ENCODE measurements at regions not wholly inside any gene's neighbourhood (a gene's known extent, or its start where the extent isn't known, plus 50 kb on each side); places are given as distances from the start of the nearest gene placed in this dataset.

DNA sequence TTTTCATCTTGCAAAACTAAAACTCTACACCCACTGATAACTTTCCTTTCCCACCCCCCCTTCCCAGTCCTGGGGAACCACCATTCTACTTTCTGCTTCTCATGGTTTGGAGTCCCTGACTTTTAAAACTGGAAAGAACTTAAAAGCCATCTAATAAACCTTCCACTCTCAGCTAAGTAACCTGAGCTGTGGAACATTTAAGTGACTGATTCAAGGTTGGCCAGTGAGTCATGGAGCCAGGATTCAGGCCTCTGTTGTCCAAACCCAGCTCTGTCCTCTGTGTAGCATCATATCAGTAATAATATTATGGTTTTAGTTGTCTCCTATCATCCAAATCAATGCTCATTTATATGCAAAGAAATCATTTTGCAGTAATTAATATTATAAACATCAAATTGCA is 176.0 kb upstream of the NT5E start:
- TF ChIP-seq CTCF (IDR thresholded peaks at IDR 0.05; ENCODE audit: low read depth, low read length, poor library complexity, severe bottlenecking): no peak
- TF ChIP-seq EZH2phosphoT487 (IDR thresholded peaks at IDR 0.05; ENCODE audit: borderline replicate concordance, low read length): no peak

Data from DOHH2 (cell line).